Left forelimb (tissue), 1 donor: ENCODE measurements at regions not wholly inside any gene's neighbourhood (a gene's known extent, or its start where the extent isn't known, plus 50 kb on each side); places are given as distances from the start of the nearest gene placed in this dataset.

Experiments used
- DNase-seq: peaks from one replicate; pipeline ENCODE4 v3.0.0-alpha.2; 2018; ENCODE audit warnings: low spot score

DNA sequence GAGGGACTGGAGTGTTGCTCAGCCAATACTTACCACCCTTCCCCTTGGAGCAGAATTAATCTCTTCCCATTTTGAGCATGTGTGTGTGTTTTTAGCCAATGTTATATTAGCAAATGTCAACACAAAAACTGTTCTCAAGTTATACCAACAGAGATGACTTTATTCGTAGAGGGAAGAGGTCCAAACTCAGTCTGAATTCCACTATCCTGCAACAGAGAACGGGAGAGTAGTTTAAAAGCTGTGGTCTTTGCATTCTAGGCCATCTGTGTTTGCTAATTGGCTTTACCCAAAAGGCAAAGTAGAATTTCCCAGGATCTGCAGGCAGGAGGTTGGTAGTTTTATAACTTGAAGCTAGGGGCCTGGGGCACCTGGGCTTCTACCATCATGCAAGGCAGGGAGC, 847.9 kb upstream of the TMEM132C start:
- DNase-seq: no peak

DNA sequence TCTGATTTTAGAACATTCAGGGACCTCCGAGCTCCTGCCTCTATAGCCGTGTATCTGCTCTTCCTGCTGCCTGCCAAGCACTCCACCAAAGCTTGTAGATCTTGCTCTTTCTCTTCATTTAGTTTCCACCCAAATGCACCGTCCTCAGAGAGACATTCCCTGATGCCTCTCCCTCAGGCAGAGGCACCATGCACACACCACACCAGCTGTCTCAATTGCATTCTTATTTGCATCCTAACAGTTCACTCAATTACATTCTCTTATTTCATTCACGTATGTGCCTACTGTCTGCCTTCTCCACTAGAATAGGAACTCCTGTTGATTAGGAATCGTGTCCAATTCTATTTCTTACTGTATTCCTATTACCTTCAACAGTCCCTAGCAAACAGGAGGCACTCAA, 845.4 kb upstream of the TMEM132C start:
- DNase-seq: no peak

DNA sequence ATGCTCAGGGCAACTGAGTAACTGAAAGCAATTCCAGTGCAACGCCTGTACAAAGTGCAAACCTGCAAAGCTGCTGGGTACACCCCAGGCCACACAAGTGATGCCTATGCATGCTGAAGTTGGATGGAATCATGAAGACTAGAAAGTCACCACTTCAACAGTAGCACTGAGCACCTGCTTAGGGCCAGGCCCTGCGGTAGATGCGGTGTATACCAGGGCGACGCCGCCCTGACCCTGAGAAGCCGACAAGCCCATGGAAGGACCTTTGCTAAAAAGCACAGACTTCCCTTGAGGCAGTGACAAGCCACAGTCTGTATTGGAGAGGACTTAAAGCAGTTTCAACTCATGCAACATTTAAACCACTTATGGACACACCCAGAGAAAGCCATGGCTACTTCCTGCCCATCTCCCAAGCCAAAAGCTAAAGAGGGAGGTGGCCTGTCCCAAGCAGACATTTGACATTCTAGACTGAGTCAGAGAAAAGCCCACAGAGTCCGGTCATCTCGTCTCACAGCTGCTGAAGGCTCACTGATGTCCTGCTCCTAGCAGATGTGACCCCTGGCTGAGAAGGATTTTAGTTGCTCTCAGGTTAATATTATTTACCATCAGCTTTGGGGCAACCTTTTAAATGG, 843.9 kb upstream of the TMEM132C start:
- DNase-seq: no peak

DNA sequence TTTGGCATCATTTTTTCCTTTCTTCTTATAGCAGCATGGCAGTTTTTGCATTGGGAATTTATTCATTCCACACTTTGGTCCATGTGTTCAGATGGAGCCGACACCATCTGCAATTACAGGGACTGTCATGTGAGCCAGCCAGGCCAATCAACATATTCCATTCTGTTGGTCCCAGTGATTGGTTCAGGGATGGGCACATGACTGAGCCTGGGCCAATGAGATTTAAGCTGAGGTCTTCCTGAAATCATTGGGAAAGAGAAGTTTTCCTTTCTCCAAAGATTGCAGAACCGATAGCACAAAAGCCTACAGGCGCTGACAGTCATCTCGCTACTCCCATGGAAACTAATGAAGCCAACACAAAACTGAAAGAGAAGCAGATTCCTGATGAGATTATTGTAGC, 841.5 kb upstream of the TMEM132C start:
- DNase-seq: no peak

DNA sequence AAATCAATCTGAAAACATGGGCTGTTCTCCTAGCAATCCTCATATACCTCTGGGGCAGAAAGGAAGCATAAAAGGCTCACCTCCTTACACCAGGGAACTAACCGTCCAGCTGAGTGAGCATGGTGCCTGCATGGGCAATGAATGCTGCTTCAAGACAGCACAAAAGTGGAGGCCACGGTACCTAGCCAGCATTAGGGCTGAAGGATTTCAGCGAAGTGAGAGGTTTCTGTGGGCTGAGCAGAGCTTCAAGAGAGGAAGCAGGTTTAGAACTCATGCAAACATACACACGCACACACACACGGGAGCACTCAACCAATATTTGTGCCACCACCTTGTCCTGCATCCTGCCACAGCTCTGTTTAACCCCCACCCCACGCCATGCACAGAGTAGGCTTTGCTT, 838.5 kb upstream of the TMEM132C start:
- DNase-seq: no peak

DNA sequence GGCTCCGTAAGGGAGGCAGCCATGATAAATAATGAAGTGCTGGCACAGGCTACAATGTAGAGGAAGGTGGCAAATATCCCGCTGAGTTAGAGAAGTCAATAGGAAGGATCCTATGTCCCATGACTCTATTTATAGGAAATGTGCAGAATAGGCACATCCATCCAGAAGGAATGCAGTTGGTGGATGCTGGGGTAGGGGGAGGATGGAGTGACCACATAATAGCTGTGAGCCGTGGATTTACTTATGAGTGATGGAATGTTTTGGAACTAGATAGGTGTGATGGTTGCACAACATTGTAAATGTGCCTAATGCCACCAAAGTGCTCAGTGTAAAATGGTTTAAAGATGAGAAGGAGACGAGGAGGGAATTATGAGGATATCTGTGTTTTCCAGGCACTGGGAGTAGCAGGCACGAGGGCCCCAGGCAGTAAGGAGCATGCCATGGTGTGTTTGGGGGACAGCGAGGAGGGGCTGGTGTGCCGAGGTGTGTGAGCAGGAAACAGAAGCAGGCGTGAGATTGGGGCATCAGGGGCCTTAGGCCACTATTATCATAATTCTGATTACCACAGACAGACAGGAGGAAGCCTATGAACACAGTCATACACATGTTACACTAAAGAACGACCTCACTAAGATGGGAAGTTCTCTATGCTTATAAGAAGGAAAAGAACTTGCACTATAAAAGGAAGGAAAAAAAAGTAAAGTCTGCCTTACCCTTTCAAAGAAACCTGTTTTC, 837.3 kb upstream of the TMEM132C start:
- no peak for DNase-seq

DNA sequence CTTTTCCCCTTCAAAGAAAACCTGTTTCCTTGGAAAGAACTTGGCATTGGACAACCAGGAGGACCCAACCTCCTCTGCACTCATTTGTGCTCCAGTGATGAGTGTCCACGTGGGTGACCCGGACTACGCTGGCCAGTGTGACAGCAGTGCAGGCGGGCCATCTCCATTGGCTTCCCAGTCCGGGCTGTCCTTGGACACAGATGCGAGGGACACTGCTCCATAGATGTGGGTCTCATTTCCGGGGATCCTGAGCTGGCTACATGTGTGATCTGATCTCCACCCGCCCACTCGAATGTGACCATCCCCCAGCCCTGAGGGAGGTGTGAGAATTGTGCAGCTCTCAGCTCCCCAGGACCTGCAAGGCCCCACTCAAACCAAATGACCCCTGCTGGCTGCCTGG, 836.6 kb upstream of the TMEM132C start:
- DNase-seq: no peak

DNA sequence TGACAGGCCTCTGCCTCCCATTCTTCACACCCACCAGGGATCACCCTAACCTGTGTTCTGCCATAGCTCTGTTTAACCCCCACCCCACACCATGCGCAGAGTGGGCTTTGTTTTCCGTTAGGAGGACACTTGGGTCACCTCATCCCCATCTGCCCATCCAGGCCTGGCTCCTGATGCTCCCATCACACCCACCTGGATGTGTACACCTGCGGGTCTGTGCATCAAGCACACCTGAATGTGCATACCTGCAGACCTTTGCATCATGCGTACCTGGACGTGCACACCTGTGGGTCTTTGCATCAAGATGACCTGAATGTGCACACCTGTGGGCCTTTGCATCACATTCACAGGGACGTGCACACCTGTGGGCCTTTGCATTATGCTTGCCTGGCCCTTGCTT, 835.8 kb upstream of the TMEM132C start:
- no peak for DNase-seq

DNA sequence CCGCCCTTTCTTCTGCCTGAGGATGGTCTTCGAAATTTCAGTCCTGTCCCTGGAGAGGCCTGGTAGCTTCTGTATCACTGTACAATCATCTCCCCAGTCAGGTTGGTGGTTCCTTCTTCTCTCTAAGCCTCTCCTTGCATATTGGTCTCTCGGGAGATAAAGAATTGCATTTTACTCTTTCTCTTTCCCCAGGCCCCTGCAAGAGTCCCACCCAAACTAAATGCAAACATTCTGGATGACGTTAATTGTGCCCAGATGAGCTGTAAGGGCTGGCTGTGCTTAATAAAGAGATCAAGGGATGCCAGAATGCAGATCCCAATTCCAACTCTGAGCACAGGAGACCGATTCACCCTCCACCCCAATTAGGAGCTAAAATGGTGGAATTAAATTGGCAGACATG, 835.4 kb upstream of the TMEM132C start:
- no peak for DNase-seq

DNA sequence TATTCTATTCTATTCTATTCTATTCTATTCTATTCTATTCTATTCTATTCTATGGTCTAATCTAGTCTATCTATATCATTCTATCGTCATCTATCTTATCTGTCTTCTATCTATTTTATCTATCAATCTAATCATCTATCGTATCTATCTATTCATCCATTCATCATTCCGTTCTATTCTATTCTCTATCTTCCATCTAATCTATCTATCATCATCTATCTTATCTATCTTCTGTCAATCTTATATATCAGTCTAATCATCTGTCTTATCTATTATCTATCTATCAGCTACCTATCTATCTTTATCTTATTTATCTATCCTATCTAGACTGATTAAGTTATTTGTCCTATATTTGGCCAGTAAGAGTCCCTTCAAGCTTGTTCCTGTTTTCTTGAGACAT, 831.5 kb upstream of the TMEM132C start:
- no peak for DNase-seq

DNA sequence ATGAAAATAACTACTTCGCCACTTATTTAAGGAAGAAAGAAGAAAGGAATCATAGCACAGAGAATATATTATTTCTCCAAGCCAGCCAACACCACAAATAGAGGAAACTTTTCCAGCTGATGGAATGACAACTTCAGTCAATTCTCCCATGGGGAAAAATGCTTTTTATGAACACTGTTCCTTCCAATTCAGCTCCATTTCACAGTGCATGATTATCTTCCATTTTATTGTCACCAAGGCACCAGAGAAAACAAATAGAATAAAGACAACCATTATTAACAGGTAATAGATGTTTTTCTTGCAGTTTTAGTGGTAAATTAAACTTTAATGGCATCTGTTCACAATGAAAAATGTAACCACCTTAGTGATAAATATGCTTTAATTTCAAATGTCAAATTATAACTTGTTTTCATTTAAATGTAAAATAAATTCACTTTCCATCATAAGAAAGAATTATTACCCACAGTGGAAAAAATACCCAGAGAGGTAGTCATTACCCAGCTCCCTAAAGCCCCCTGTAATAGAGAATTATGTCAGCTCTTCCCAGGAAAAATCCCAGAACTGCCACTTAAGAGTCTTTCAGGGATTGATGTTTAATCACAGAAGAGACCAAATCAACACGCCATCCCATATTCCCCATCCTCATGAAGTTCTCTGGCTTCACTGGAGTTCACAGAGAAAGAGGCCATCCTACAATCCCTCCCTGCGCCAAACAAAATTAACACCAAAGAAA, 828.3 kb upstream of the TMEM132C start:
- DNase-seq: no peak

DNA sequence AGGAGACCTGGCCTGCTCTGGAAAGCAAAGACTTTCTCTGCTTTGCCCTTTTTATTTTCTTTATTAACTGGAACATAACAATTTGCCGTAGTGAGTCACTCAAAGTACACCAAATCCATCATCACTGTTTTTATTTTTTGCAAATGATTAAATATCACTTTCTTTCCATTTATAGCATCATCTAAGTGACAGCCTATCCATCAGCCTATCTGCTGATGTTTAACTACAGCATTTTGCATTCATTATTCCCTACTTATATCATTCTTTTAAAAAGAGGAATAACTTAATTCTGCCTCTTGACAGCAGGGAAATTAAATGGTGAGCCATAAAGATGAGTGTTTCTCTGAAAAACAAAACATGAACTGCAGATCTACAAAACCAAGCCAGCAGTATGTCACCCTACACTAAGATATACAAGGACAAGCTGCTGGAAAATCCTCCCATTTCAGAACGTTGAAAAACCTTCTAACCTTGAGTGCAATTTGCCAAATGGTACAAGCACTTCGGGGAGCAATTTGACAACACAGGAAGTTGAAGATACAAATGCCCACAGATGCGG, 821.3 kb upstream of the TMEM132C start:
- no peak for DNase-seq

DNA sequence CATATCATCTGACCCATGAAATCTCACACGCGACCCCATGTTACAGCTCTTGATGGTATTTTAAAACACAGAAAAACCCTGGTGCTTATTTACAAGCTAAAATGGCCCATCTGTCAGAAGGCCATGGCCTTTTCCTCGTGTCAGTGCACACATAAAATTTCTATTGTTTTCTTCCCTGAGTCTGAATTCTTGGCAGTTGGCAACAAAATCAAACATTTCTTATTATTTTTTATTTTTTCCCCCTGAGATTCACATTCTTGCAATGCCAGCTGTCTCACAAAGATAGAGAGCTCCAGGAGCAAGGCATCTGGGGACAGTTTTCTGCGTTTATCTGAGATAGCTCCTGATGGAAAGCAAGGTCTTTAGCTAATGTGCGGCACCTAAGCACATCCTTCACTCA, 818.1 kb upstream of the TMEM132C start:
- DNase-seq: no peak

DNA sequence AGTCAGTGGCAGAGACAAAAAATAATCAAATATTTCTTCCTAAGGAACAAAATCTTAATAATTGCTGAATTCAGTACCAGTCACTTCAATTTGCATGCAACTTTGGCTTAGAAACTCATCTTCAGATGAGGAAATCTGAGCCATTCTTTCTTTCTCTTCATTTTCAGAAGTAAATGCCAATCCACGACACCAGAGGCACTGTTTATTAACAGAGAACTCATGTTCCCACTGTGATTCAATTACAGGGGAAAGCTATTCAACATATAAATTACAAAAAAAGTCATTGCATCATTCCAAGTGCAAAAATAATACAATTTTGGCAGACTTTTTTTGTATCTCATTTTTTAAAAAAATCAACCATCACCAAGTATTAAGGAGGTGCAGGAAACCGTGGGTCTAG, 816.1 kb upstream of the TMEM132C start:
- no peak for DNase-seq

DNA sequence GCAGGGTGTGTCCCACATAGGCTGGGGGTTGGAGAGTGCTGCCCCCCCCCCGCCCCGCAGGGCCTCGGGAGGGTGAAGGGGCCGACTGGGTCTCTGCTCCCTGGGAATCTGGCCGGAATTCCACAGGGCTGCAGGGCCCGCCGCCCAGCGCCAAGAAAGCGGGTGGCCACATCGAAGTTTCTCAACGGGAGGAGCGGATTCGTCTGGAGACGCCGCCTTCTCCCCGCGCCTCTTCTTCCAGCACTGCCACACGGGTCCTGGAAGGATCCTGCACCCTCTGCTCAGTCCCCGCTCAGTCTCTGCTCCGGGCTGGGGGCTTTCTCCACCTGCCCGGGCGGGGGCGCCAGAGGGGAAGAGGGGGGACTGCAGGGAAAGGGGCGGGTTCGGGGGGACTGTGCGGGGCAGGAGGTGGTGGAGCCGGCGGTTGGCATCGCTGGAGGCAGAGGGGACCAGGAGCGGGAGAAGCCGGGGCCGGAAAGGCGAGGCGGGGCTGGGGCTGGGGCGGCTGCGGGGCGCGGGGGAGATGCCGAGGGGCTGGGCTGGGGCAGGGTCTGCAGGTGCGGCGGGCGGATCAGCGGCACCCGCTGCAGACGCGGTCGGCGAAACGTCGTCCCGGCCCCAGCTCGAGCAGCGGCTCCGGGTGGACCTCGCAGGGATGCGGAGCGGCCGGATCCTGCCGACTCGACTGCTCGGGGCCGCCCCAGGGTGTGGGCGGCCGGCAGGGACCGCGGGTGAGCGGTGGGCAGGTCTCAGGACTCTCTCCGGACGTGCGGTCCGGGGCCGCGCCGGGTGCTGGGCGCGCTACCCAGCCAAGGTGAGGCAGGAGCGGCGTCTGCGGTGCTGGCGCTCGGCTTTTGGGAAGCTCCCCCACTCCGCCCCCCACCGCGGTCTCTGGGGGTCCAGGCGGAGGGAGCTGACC, 811.4 kb upstream of the TMEM132C start:
- no peak for DNase-seq

DNA sequence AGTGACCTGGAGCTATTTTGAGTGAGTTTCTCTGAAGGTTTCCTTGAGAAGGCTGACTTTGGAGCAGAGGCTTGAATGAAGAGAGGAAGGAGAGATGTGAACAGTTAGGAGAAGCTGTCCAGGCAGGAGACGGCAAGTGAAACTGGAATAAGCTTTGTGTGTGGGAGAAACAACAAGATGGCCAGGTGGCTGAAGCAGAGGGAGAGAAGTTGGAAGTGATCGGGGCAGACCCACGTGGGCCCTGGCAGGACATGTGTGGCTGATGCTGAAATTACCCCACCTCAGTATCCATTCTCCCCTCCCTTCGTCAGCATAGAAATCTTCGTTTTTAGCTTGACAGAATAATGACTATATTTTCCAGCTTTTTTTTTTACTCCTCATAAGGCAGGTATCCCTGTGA, 809.2 kb upstream of the TMEM132C start:
- DNase-seq: no peak

DNA sequence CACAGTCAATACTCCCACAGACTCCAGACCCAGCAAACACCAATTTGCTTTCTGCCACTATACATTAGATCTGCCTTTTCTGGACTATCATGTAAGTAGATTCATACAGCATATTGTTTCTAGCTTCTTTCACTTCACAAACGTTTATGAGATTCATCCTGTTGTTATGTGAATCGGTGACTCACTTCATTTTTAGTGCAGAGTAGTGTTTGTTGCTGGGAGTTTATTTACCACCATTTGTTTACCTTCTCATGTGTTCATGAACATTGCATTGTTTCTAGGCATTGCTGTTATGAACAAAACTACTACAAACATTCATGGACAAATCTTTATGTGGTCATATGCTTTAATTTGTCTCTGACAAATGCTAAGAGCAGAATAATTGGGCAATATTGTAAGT, 807.8 kb upstream of the TMEM132C start:
- DNase-seq: no peak

DNA sequence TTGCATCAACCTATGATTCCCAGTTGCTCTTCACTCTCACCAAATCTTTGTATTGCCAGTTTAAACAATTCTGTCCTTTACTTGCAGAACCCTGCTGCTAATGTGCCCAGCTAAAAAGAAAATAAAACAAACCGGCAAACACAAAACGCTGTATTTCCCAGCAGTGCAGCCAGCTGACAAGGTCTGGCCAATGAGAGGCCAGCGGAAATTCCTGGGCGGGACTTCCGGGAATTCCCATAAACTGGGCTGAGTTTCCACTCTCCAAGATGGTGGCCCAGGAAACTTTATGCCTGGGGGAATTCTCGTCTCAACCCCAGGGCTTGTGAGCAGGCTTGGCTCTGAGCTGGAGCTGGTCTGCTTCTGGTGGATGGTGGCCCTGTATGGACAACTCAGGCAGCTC, 807.3 kb upstream of the TMEM132C start:
- DNase-seq: no peak

DNA sequence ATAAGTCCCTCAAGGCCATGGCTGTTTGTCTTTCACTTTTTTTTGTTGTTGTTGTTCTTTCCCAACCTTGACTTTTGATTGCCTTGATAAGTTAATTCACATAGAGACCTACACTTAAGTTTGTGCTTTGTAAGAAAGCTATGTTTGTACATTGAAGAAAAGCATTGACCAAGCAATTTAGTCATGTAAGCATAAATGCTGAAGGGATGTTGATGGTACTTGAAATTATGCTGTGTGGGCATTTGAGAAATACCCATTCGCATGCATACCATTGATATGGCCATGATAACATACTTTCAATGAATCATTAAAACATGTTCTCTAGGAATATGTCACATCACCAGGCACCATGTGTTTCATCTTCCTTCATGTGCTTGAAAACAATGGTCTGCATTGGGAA, 803.7 kb upstream of the TMEM132C start:
- no peak for DNase-seq

DNA sequence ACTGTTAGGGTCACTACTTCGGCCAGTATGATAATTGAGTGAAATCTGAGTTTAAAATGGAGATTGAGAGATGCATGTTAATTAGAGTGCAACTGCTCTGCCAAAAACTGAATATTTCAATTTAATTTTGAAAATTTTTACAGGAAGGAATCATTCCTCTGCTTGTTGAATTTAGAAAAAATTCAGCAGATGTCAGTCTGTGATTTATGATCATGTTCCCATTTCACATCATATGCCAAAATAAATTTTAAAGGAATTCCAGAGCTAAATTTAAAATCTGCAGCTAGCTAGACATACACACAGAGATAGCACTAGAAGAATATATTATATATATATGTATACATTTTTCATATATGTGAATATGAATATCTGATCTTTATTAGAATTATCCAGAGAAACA, 797.6 kb upstream of the TMEM132C start:
- no peak for DNase-seq

DNA sequence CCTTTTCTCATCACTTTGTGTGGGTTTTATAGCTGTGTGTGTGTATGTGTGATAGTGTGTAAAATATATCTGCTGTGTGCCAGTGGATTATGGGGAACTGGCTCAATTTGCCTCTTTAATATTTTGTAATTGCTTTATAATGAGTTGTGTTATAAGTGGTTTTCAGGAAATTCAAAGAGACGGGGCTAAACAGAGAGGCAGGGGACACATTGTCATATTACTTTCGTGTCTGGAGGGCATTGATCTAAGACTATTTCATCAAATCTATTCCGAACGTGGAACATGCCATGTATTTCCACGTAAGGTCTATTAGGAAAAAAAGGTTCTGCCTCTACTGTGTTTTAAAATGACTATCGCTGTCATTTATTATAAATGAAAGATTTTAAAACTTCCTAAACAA, 793.2 kb upstream of the TMEM132C start:
- no peak for DNase-seq

DNA sequence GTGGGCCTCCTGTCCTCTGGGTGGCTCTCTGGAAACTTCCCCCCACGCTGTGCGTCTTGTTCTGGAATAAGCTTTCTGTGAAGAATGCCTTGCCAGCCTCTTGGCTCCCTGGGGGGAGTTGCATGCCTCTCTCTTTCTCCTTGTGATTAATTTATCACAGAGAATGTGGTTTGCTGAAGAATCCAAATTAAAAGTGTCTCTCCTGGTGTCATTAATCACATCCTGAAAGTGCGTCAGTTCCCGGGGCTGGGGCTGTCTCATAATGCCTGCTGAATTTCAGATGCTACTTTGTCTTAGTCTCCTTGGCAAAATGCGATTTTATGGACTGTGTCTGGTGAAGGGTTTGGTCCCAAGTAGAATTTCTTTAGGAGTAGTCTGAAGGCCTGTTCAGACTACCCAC, 787.7 kb upstream of the TMEM132C start:
- DNase-seq: no peak
